C4-2B (cell line): ENCODE measurements at regions not wholly inside any gene's neighbourhood (a gene's known extent, or its start where the extent isn't known, plus 50 kb on each side); places are given as distances from the start of the nearest gene placed in this dataset.

Experiments
- CTCF ChIP-seq: fragments of 450-650 bp; conservative IDR thresholded peaks from 2 replicates; pipeline ENCODE4 v1.5.1; 2017; ENCODE audit warnings: mild to moderate bottlenecking
- ZFX ChIP-seq: fragments of 450-650 bp; IDR thresholded peaks from 2 replicates; pipeline ENCODE4 v1.6.1; 2017

- TF ChIP-seq CTCF (no peak), ZFX (no peak)
Measured at GRCh38 chr4:81903212-81903611, 431.5 kb upstream of the RASGEF1B start.
